Psoas muscle (tissue), 7 donors: ENCODE measurements at regions not wholly inside any gene's neighbourhood (a gene's known extent, or its start where the extent isn't known, plus 50 kb on each side); places are given as distances from the start of the nearest gene placed in this dataset.

Experiments used
- ATAC-seq, 4 donors: fragments of 200-7000 bp; cut with Tn5 transposase; one replicate each; pipeline ENCODE4 v1.9.1; 2020; ENCODE audit warnings: moderate library complexity in 3 of 4, mild to moderate bottlenecking in 2 of 4
- DNase-seq, 2 donors: peaks; one replicate each; pipeline ENCODE4 v3.0.0-alpha.2; 2020
- H3K27ac ChIP-seq: fragments of 200-600 bp; one replicate; pipeline ENCODE4 v1.8.0; 2022
- H3K27me3 ChIP-seq, 3 donors: fragments of 200-600 bp in 1 of 3; one replicate each; pipeline versions ENCODE4 v1.6.1 to v1.8.0; 2013 to 2022; ENCODE audit warnings: low read length in 2 of 3, mild to moderate bottlenecking in 2 of 3, moderate library complexity in 1 of 3; ENCODE audit not compliant: insufficient read depth in 3 of 3
- H3K36me3 ChIP-seq, 2 donors: fragments of 200-600 bp in 1 of 2; one replicate each; pipeline versions ENCODE4 v1.6.1 to v1.8.0; 2013 to 2022; ENCODE audit warnings: low read depth in 1 of 2, mild to moderate bottlenecking in 1 of 2, moderate library complexity in 1 of 2; ENCODE audit not compliant: insufficient read depth in 1 of 2
- H3K4me1 ChIP-seq: fragments of 200-600 bp; one replicate; pipeline ENCODE4 v1.8.0; 2022
- H3K4me3 ChIP-seq: fragments of 200-600 bp; one replicate; pipeline ENCODE4 v1.8.0; 2022; ENCODE audit warnings: mild to moderate bottlenecking
- H3K9me3 ChIP-seq: fragments of 200-600 bp; one replicate; pipeline ENCODE4 v1.8.0; 2022
- WGBS, 3 donors: extraction: QIAGEN DNeasy Blood & Tissue Kit; methylation state at CpG; one replicate each; pipeline versions ENCODE4 v1.1.6 to v1.1.7; 2013; 5-methylcytosine and 5-hydroxymethylcytosine counted together
- intact Hi-C, 2 donors: fragments of 100-400 bp; cut with DNase I; formaldehyde crosslinking; loops; one replicate each; pipeline versions ENCODE4 v1.11.0 to v1.14.2; 2022
- TF ChIP-seq, protein P1 (sequence below): fragments of 200-600 bp; IDR thresholded peaks from one replicate; pipeline ENCODE4 v1.8.0; 2022; ENCODE audit warnings: antibody characterized with exemption
- donor health status: healthy with polysubstance abuse.
- donor health status: DM: no; HTN: no; CAD: no; lungs with moderate emphysema.
- donor health status: Bipolar disorder and iron deficiency.
- donor health status: healthy.
- donor health status: DM: yes; HTN: yes; CAD: no.
- donor health status: DM: no; HTN: no; CAD: no.
- donor health status: DM: yes; HTN: yes; CAD: no.

DNA sequence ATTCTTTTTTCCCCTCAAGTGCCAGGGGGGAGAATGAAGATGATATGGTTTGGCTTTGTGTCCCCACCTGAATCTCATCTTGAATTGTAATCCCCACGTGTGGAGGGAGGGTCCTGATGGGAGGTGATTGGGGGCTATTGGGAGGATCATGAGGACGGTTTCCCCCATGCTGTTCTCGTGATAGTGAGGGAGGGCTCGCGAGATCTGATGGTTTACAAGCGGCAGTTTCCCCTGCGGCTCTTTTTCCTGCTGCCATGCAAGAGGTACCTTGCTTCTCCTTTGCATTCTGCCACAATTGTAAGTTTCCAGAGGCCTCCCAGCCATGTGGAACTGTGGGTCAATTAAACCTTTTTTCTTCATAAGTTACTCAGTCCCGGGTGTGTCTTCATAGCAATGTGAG, 173.7 kb downstream of the CAND1 start:
- WGBS, 3 donors: 82 to 90% (median 86%) methylated on average over 8 of the region's 8 CpGs
- Histone ChIP-seq H3K9me3 (no peaks in the 10 kb centered on the region), H3K4me3 (peak overlapping the region; percentile 56), H3K4me1 (peaks cover 10% of the 10 kb centered on the region), H3K36me3 (no peaks in the 10 kb centered on the region), H3K27ac (peak overlapping the region; percentile 84), H3K27me3 (no peaks in the 10 kb centered on the region)
- TF ChIP-seq, protein P1, sequence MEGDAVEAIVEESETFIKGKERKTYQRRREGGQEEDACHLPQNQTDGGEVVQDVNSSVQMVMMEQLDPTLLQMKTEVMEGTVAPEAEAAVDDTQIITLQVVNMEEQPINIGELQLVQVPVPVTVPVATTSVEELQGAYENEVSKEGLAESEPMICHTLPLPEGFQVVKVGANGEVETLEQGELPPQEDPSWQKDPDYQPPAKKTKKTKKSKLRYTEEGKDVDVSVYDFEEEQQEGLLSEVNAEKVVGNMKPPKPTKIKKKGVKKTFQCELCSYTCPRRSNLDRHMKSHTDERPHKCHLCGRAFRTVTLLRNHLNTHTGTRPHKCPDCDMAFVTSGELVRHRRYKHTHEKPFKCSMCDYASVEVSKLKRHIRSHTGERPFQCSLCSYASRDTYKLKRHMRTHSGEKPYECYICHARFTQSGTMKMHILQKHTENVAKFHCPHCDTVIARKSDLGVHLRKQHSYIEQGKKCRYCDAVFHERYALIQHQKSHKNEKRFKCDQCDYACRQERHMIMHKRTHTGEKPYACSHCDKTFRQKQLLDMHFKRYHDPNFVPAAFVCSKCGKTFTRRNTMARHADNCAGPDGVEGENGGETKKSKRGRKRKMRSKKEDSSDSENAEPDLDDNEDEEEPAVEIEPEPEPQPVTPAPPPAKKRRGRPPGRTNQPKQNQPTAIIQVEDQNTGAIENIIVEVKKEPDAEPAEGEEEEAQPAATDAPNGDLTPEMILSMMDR: no peak
- DNase-seq: no peak
- ATAC-seq: no peak
- intact Hi-C loops: loop anchor here (5.0 to 10.0 kb wide), 5 partner anchors 86 to 502 kb away; partner anchors contain the start of gene DYRK2 (in 2 of the 2)

DNA sequence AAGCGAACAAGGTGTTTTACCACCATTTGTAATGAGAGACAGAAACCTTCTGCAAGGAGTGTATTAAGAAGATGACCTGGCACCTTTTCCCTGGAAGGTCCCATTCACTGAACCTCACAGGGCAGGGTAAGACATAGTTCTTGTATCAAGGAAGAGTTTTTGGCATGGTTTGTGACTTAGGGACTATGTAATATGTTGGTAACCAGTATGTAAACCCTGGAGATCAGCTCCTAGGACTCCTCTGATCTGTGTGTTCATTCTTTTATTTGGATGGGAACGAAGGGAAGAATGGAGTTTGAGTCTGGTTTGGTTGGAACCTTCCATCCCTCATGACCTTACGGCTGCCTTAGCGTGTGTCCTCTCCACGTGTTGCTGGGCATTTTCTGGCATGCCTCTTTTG, 175.4 kb downstream of the CAND1 start:
- peaks cover 10% of the 10 kb centered on the region for H3K4me1 ChIP-seq
- DNase-seq (no peak), ATAC-seq (no peak)
- H3K9me3 ChIP-seq: no peaks in the 10 kb centered on the region
- no peak overlapping the region for H3K27ac ChIP-seq
- no peaks in the 10 kb centered on the region for H3K27me3 ChIP-seq
- no peak overlapping the region for H3K4me3 ChIP-seq
- WGBS, 3 donors: 62 to 83% (median 71%) methylated on average over 5 of the region's 5 CpGs
- intact Hi-C loops: loop anchor here (5.0 to 10.0 kb wide), 5 partner anchors 87 to 500 kb away; partner anchors contain the start of gene DYRK2 (in 2 of the 2)
- TF ChIP-seq, protein P1: no peak
- no peaks in the 10 kb centered on the region for H3K36me3 ChIP-seq

DNA sequence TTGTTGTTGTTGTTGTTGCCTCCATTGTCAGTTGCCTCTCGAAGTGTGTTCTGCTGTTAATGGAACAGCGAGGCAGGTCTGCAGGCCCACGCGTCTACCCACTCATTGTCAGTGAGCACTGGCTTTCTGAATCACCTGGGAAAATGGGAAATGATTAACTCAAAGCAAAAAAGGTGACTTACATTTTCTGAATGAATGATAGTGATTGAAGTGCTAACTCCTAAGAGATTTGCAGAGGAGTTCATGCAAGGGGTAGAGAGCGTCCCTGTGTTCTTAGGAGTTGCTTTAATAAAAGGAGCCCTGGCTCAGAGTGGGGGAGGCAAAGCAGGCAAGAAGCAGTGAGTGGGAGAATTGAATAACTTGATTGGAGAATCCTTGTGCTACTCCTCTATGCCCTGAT, 177.6 kb downstream of the CAND1 start:
- TF ChIP-seq, protein P1: no peak
- Histone ChIP-seq H3K4me3 (no peak overlapping the region), H3K27ac (no peak overlapping the region), H3K4me1 (peaks cover 5% of the 10 kb centered on the region), H3K36me3 (no peaks in the 10 kb centered on the region), H3K9me3 (no peaks in the 10 kb centered on the region), H3K27me3 (no peaks in the 10 kb centered on the region)
- WGBS, 3 donors: 87 to 97% (median 96%) methylated on average over 5 of the region's 5 CpGs
- ATAC-seq (no peak), DNase-seq (no peak)
- intact Hi-C loops: loop anchor here in 1 of 2 donors (10.0 kb wide), 2 partner anchors 198 to 498 kb away; partner anchors contain the start of gene DYRK2

DNA sequence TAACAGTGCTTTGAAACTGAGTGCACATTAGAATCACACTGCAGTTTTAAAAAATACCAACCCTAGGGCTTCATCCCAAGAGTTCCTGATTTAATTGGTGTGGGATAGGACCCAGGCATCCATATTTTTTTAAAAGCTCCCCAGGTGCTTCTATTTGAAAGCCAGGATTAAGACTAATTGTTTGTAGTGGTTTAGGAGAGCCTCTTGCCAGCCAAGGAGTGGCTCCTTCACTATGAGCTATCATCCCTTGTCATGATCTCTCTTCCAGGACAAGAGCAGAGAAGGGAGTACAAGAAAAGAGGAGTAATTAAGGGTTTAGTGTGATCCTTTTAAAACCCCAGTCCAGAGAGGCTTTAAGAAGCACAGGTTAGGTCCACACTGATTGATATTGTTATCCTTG, 178.0 kb downstream of the CAND1 start:
- Histone ChIP-seq H3K27ac (no peak overlapping the region), H3K4me3 (no peak overlapping the region), H3K27me3 (no peaks in the 10 kb centered on the region), H3K36me3 (no peaks in the 10 kb centered on the region), H3K9me3 (no peaks in the 10 kb centered on the region), H3K4me1 (peaks cover 5% of the 10 kb centered on the region)
- intact Hi-C loops: loop anchor here in 1 of 2 donors (10.0 kb wide), 2 partner anchors 198 to 498 kb away; partner anchors contain the start of gene DYRK2
- TF ChIP-seq, protein P1: no peak
- no peak for DNase-seq
- ATAC-seq: no peak

DNA sequence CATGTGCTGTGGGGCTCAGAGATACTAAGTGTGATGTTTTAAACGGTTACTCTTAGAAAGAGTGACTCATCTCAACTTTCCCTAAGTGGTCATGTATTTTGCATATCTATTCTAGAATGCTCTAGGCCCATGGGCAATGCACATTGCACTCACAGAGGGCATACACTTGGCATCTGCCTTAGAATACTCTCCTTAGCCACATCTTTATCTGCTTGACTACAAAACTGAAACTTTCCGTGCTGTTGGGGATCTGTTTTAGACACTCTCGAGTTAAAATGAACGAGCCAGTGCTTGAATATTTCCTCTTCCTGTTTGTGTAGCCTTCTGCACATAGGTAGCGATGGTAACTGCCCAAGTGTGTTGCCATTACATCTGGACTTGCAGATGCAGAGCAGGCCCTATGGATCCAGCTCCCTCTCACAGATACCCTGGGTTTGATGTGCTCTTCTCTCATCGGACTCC, 180.5 kb downstream of the CAND1 start:
- no peak for DNase-seq
- TF ChIP-seq, protein P1: no peak
- 67 to 73% (median 70%) methylated on average over 6 of the region's 6 CpGs for WGBS, 3 donors
- no peak for ATAC-seq
- H3K27ac ChIP-seq: no peak overlapping the region
- no peaks in the 10 kb centered on the region for H3K27me3 ChIP-seq
- H3K4me1 ChIP-seq: no peaks in the 10 kb centered on the region
- H3K4me3 ChIP-seq: no peak overlapping the region
- no peaks in the 10 kb centered on the region for H3K36me3 ChIP-seq
- intact Hi-C loops: loop anchor here in 1 of 2 donors (10.0 kb wide), 2 partner anchors 195 to 495 kb away; partner anchors contain the start of gene DYRK2
- H3K9me3 ChIP-seq: no peaks in the 10 kb centered on the region
